Stomach (tissue), 8 donors: ENCODE measurements at regions not wholly inside any gene's neighbourhood (a gene's known extent, or its start where the extent isn't known, plus 50 kb on each side); places are given as distances from the start of the nearest gene placed in this dataset.

Source experiments
- DNase-seq, 2 donors: peaks; one replicate each; pipeline versions ENCODE4 v3.0.0 to v3.0.0-alpha.2; 2013 to 2019
- H3K27ac ChIP-seq, 5 donors: fragments of 200-600 bp in 4 of 5; sonication (generic) in 4 of 5; one replicate each; pipeline ENCODE4 v1.5.1; 2013 to 2019; ENCODE audit warnings: mild to moderate bottlenecking in 1 of 5, moderate library complexity in 1 of 5
- H3K27me3 ChIP-seq, 3 donors: fragments of 200-600 bp; sonication (generic); one replicate each; pipeline ENCODE4 v1.5.1; 2017 to 2019; ENCODE audit warnings: mixed run types in 1 of 3
- H3K36me3 ChIP-seq, 4 donors: fragments of 200-600 bp; sonication (generic); 1 replicate in 3 of 4; 2 replicates in 1 of 4; pipeline ENCODE4 v1.5.1; 2016 to 2019
- H3K4me1 ChIP-seq, 4 donors: fragments of 200-600 bp; sonication (generic); one replicate each; pipeline ENCODE4 v1.5.1; 2016 to 2019
- H3K4me3 ChIP-seq, 4 donors: fragments of 200-600 bp; sonication (generic) in 3 of 4; one replicate each; pipeline ENCODE4 v1.5.1; 2016 to 2019; ENCODE audit warnings: mild to moderate bottlenecking in 1 of 4
- H3K9me3 ChIP-seq, 4 donors: fragments of 200-600 bp; sonication (generic); one replicate each; pipeline ENCODE4 v1.5.1; 2016 to 2019
- CTCF ChIP-seq, 7 experiments: fragments of 450-650 bp in 4 of 7; fragments of 200-600 bp in 3 of 7; sonication (generic) in 3 of 7; IDR thresholded peaks; one replicate each; pipeline ENCODE4 v1.5.1; 2016 to 2019; ENCODE audit warnings: antibody characterized with exemption in 7 of 7, control low read depth in 2 of 7, mild to moderate bottlenecking in 1 of 7
- EP300 ChIP-seq: sonication (generic); formaldehyde crosslinking; IDR thresholded peaks from one replicate; pipeline ENCODE4 v1.6.1; 2017; ENCODE audit warnings: antibody characterized with exemption
- POLR2A ChIP-seq, 4 donors: fragments of 450-650 bp; IDR thresholded peaks; one replicate each; pipeline ENCODE4 v1.6.1; 2016; ENCODE audit warnings: antibody characterized with exemption in 4 of 4, control low read depth in 2 of 4, mild to moderate bottlenecking in 1 of 4, moderate library complexity in 1 of 4
- POLR2AphosphoS5 ChIP-seq, 3 donors: sonication (generic); formaldehyde crosslinking; IDR thresholded peaks; one replicate each; pipeline ENCODE4 v1.6.1; 2016; ENCODE audit warnings: antibody characterized with exemption in 3 of 3
- WGBS, 5 donors: extraction: QIAGEN DNeasy Blood & Tissue Kit in 3 of 5; methylation state at CpG; one replicate each; pipeline versions ENCODE4 v1.1.5 to v1.1.7; 2013 to 2018; 5-methylcytosine and 5-hydroxymethylcytosine counted together
- intact Hi-C: fragments of 100-400 bp; cut with DNase I; formaldehyde crosslinking; loops from one replicate; pipeline ENCODE4 v1.15.1; 2023; ENCODE audit warnings: low total_unique reads
- donor health status: healthy with polysubstance abuse.
- donor health status: Bipolar disorder and iron deficiency.
- donor health status: healthy.

GRCh38 chr12:67826148-67826547 lies 163.1 kb upstream of the IFNG-AS1 start:
- H3K27ac ChIP-seq: peak overlapping the region in 3 of 5 donors; percentile 1 to 85 (median 83)
- 64 to 80% (median 70%) methylated on average over 2 of the region's 2 CpGs for WGBS, 5 donors

GRCh38 chr12:67826946-67827720 lies 162.1 kb upstream of the IFNG-AS1 start:
- TF ChIP-seq POLR2AphosphoS5 (IDR thresholded peaks at IDR 0.05) (no peak), CTCF (IDR thresholded peaks at IDR 0.05) (no peak), POLR2A (IDR thresholded peaks at IDR 0.05) (no peak), EP300 (no peak)
- WGBS, 5 donors: 38 to 58% (median 47%) methylated on average over 5 of the region's 5 CpGs

More at GRCh38 chr12:67826148-67826547, 163.1 kb upstream of the IFNG-AS1 start:
- DNase-seq: no peak
- Histone ChIP-seq H3K9me3 (no peaks in the 10 kb centered on the region), H3K4me3 (no peak overlapping the region), H3K27me3 (no peaks in the 10 kb centered on the region), H3K36me3 (no peaks in the 10 kb centered on the region), H3K4me1 (peaks cover 0 to 19% (median 9%) of the 10 kb centered on the region in 4 donors)
- no peak for TF ChIP-seq POLR2A (IDR thresholded peaks at IDR 0.05)
- no peak for TF ChIP-seq CTCF (IDR thresholded peaks at IDR 0.05)
- TF ChIP-seq POLR2AphosphoS5 (IDR thresholded peaks at IDR 0.05): no peak
- TF ChIP-seq EP300: no peak
- intact Hi-C loops: no loop called here

GRCh38 chr12:67827820-67828383 lies 161.3 kb upstream of the IFNG-AS1 start:
- Histone ChIP-seq H3K9me3 (no peaks in the 10 kb centered on the region), H3K4me1 (peaks cover 0 to 19% (median 9%) of the 10 kb centered on the region in 4 donors), H3K27ac (peak overlapping the region; percentile 81 to 85 (median 83)), H3K4me3 (peak overlapping the region; percentile 23 to 42 (median 32)), H3K36me3 (no peaks in the 10 kb centered on the region), H3K27me3 (no peaks in the 10 kb centered on the region)
- peak in 1 of 2 donors; percentile 71 for DNase-seq
- intact Hi-C loops: no loop called here
- TF ChIP-seq POLR2A (IDR thresholded peaks at IDR 0.05) (no peak), POLR2AphosphoS5 (IDR thresholded peaks at IDR 0.05) (peak in 2 of 3 donors; percentile 44 to 63), EP300 (no peak), CTCF (IDR thresholded peaks at IDR 0.05) (no peak)
- 16 to 24% (median 19%) methylated on average over 7 of the region's 7 CpGs for WGBS, 5 donors

More at GRCh38 chr12:67826946-67827720, 162.1 kb upstream of the IFNG-AS1 start:
- H3K27me3 ChIP-seq: no peaks in the 10 kb centered on the region
- H3K4me3 ChIP-seq: peak overlapping the region; percentile 23 to 42 (median 32)
- H3K4me1 ChIP-seq: peaks cover 0 to 19% (median 9%) of the 10 kb centered on the region in 4 donors
- H3K27ac ChIP-seq: peak overlapping the region; percentile 31 to 85 (median 83)
- DNase-seq: peak in 1 of 2 donors; percentile 62
- no peaks in the 10 kb centered on the region for H3K9me3 ChIP-seq
- H3K36me3 ChIP-seq: no peaks in the 10 kb centered on the region
- intact Hi-C loops: no loop called here

- no peak overlapping the region for H3K27ac ChIP-seq
- intact Hi-C loops: no loop called here
- no peak overlapping the region for H3K4me3 ChIP-seq
- no peaks in the 10 kb centered on the region for H3K27me3 ChIP-seq
- no peaks in the 10 kb centered on the region for H3K9me3 ChIP-seq
- no peaks in the 10 kb centered on the region for H3K36me3 ChIP-seq
- no peak for TF ChIP-seq EP300
- TF ChIP-seq POLR2AphosphoS5 (IDR thresholded peaks at IDR 0.05): no peak
- TF ChIP-seq POLR2A (IDR thresholded peaks at IDR 0.05): no peak
- TF ChIP-seq CTCF (IDR thresholded peaks at IDR 0.05): no peak
- WGBS, 5 donors: 95 to 100% (median 98%) methylated on average over 4 of the region's 4 CpGs
- no peak for DNase-seq
- H3K4me1 ChIP-seq: peaks cover 0 to 19% (median 9%) of the 10 kb centered on the region in 4 donors
Measured at GRCh38 chr12:67829896-67830295, 159.4 kb upstream of the IFNG-AS1 start.
